ENCODE measurements at regions not wholly inside any gene's neighbourhood (a gene's known extent, or its start where the extent isn't known, plus 50 kb on each side); places are given as distances from the start of the nearest gene placed in this dataset.
"Not testable (repeated sequence)": the region's sequence is repeated elsewhere in the genome, so short reads cannot be mapped to it uniquely, and the experiment has no call there.

- not testable (repeated sequence) for TF ChIP-seq CTCF, POLR2A (IDR thresholded peaks at IDR 0.05)
Observed at GRCh38 chr2:205862761-205863160, 180.5 kb downstream of the NRP2 start.
